ENCODE measurements at regions not wholly inside any gene's neighbourhood (a gene's known extent, or its start where the extent isn't known, plus 50 kb on each side); places are given as distances from the start of the nearest gene placed in this dataset.

GRCh38 chr3:102605153-102605552 is 170.3 kb downstream of the ZPLD1 start:
- DNase-seq, result no peak

GRCh38 chr3:102608875-102609274 is 174.1 kb downstream of the ZPLD1 start:
- DNase-seq, result no peak

- DNase-seq, result no peak
These were observed 179.3 kb downstream of the ZPLD1 start for GRCh38 chr3:102614021-102614569.

GRCh38 chr3:102614585-102614984 is 179.8 kb downstream of the ZPLD1 start:
- DNase-seq, result no peak

- no peak for DNase-seq
These were observed 182.6 kb downstream of the ZPLD1 start for GRCh38 chr3:102617381-102617780.

GRCh38 chr3:102619361-102619760 is 184.5 kb downstream of the ZPLD1 start:
- no peak for DNase-seq

GRCh38 chr3:102629943-102630342 is 195.1 kb downstream of the ZPLD1 start:
- DNase-seq, result no peak

- DNase-seq, result no peak
These were observed 195.7 kb downstream of the ZPLD1 start for GRCh38 chr3:102630531-102630930.

GRCh38 chr3:102643546-102643945 is 208.7 kb downstream of the ZPLD1 start:
- DNase-seq, result no peak

- no peak for DNase-seq
These were observed 211.7 kb downstream of the ZPLD1 start for GRCh38 chr3:102646557-102646956.

- DNase-seq, result no peak
These were observed 225.8 kb downstream of the ZPLD1 start for GRCh38 chr3:102660653-102661052.

- DNase-seq, result no peak
These were observed 227.1 kb downstream of the ZPLD1 start for GRCh38 chr3:102661707-102662497.

GRCh38 chr3:102662498-102662772 is 227.6 kb downstream of the ZPLD1 start:
- DNase-seq, result no peak

- DNase-seq, result no peak
These were observed 229.3 kb downstream of the ZPLD1 start for GRCh38 chr3:102664126-102664525.

GRCh38 chr3:102665183-102665582 is 230.4 kb downstream of the ZPLD1 start:
- no peak for DNase-seq

- no peak for DNase-seq
These were observed 233.4 kb downstream of the ZPLD1 start for GRCh38 chr3:102668247-102668646.

- DNase-seq, result no peak
These were observed 236.2 kb downstream of the ZPLD1 start for GRCh38 chr3:102670986-102671385.

- no peak for DNase-seq
These were observed 237.5 kb downstream of the ZPLD1 start for GRCh38 chr3:102672305-102672704.

- DNase-seq, result peak; percentile 80
These were observed 238.7 kb downstream of the ZPLD1 start for GRCh38 chr3:102673271-102674115.

- DNase-seq, result no peak
These were observed 239.5 kb downstream of the ZPLD1 start for GRCh38 chr3:102674284-102674683.

- no peak for DNase-seq
These were observed 241.6 kb downstream of the ZPLD1 start for GRCh38 chr3:102676424-102676823.

- no peak for DNase-seq
These were observed 247.9 kb downstream of the ZPLD1 start for GRCh38 chr3:102682741-102683140.

- DNase-seq, result no peak
These were observed 252.0 kb downstream of the ZPLD1 start for GRCh38 chr3:102686792-102687191.
